WTC11 (cell line): ENCODE measurements at regions not wholly inside any gene's neighbourhood (a gene's known extent, or its start where the extent isn't known, plus 50 kb on each side); places are given as distances from the start of the nearest gene placed in this dataset.

Source experiments
- ATAC-seq: fragments of 200-7000 bp; cut with Tn5 transposase; 2 replicates; pipeline ENCODE4 v1.10.0; 2021; ENCODE audit warnings: mild to moderate bottlenecking, moderate library complexity
- CTCF ChIA-PET: fragments of 300-600 bp; sonication (Branson Sonifier 250); formaldehyde crosslinking; loops from one replicate; lab custom pipeline; 2021; ENCODE audit warnings: antibody characterized with exemption; lab: Charles Lee
- POLR2A ChIA-PET: fragments of 350-600 bp; sonication (Branson Sonifier 250); formaldehyde crosslinking; loops from one replicate; lab custom pipeline; 2021; ENCODE audit warnings: antibody characterized with exemption; lab: Charles Lee
- DNase-seq: peaks from one replicate; pipeline ENCODE4 v3.0.0; 2021; ENCODE audit warnings: low spot score
- H3K27ac Mint-ChIP-seq: 2 replicates; pipeline ENCODE4 v1.8.0; 2021; ENCODE audit warnings: mixed read lengths
- H3K27me3 Mint-ChIP-seq: 2 replicates; pipeline ENCODE4 v1.8.0; 2021; ENCODE audit warnings: low read depth, mild to moderate bottlenecking, moderate library complexity, mixed read lengths
- H3K36me3 Mint-ChIP-seq: 2 replicates; pipeline ENCODE4 v1.8.0; 2021; ENCODE audit warnings: mixed read lengths
- H3K4me1 Mint-ChIP-seq: 2 replicates; pipeline ENCODE4 v1.8.0; 2022; ENCODE audit warnings: mixed read lengths
- H3K4me3 Mint-ChIP-seq: 2 replicates; pipeline ENCODE4 v1.8.0; 2021; ENCODE audit warnings: mild to moderate bottlenecking, moderate library complexity, mixed read lengths
- H3K9me3 Mint-ChIP-seq: 2 replicates; pipeline ENCODE4 v1.8.0; 2021; ENCODE audit warnings: mixed read lengths
- ARID4B ChIP-seq: sonication (generic); formaldehyde crosslinking; IDR thresholded peaks from 2 replicates; pipeline ENCODE4 v1.8.0; 2023; ENCODE audit warnings: missing genetic modification reagents, mild to moderate bottlenecking, borderline replicate concordance
- GRHL2 ChIP-seq: fragments of 250-450 bp; sonication (Bioruptor Pico); IDR thresholded peaks from 2 replicates; pipeline ENCODE4 v1.8.0; 2022; ENCODE audit warnings: mild to moderate bottlenecking, moderate library complexity; ENCODE audit not compliant: insufficient replicate concordance, severe bottlenecking
- IRF2 ChIP-seq: sonication (generic); formaldehyde crosslinking; IDR thresholded peaks from 2 replicates; pipeline ENCODE4 v1.8.0; 2022; ENCODE audit warnings: low read depth, missing genetic modification reagents, borderline replicate concordance
- JUN ChIP-seq: sonication (generic); formaldehyde crosslinking; IDR thresholded peaks from 2 replicates; pipeline ENCODE4 v1.8.0; 2023; ENCODE audit warnings: mild to moderate bottlenecking, missing genetic modification reagents
- MXD4 ChIP-seq: fragments of 250-450 bp; sonication (Bioruptor Pico); IDR thresholded peaks from 2 replicates; pipeline ENCODE4 v1.8.0; 2021; ENCODE audit warnings: mild to moderate bottlenecking, moderate library complexity, borderline replicate concordance
- PRRX2 ChIP-seq: fragments of 250-450 bp; sonication (Bioruptor Pico); IDR thresholded peaks from 2 replicates; pipeline ENCODE4 v1.8.0; 2021; ENCODE audit warnings: mild to moderate bottlenecking
- SMAD3 ChIP-seq: sonication (generic); formaldehyde crosslinking; IDR thresholded peaks from 2 replicates; pipeline ENCODE4 v1.8.0; 2022; ENCODE audit warnings: missing genetic modification reagents, mild to moderate bottlenecking, borderline replicate concordance
- STAT6 ChIP-seq: sonication (generic); formaldehyde crosslinking; conservative IDR thresholded peaks from 2 replicates; pipeline ENCODE4 v1.8.1; 2023; ENCODE audit warnings: mild to moderate bottlenecking, low read depth, missing genetic modification reagents, moderate library complexity
- TEAD1 ChIP-seq: sonication (generic); formaldehyde crosslinking; IDR thresholded peaks from 2 replicates; pipeline ENCODE4 v1.8.0; 2022; ENCODE audit warnings: mild to moderate bottlenecking, missing genetic modification reagents
- ZNF121 ChIP-seq: sonication (generic); formaldehyde crosslinking; IDR thresholded peaks from 2 replicates; pipeline ENCODE4 v1.8.0; 2023; ENCODE audit warnings: missing genetic modification reagents
- TF ChIP-seq, protein P1 (sequence below): sonication (generic); formaldehyde crosslinking; IDR thresholded peaks from 2 replicates; pipeline ENCODE4 v1.8.0; 2022; ENCODE audit warnings: missing genetic modification reagents
- TF ChIP-seq, protein P2 (sequence below): sonication (generic); formaldehyde crosslinking; IDR thresholded peaks from 2 replicates; pipeline ENCODE4 v1.8.1; 2023; ENCODE audit warnings: mild to moderate bottlenecking, missing genetic modification reagents
- TF ChIP-seq, protein P3 (sequence below): sonication (generic); formaldehyde crosslinking; IDR thresholded peaks from 2 replicates; pipeline ENCODE4 v1.8.1; 2022; ENCODE audit warnings: missing genetic modification reagents, borderline replicate concordance
- TF ChIP-seq, protein P4 (sequence below): sonication (generic); formaldehyde crosslinking; IDR thresholded peaks from 2 replicates; pipeline ENCODE4 v1.8.1; 2022; ENCODE audit warnings: low read depth, missing genetic modification reagents, borderline replicate concordance
- TF ChIP-seq, protein P5 (sequence below): fragments of 250-450 bp; sonication (Bioruptor Pico); IDR thresholded peaks from 2 replicates; pipeline ENCODE4 v1.9.0; 2021; ENCODE audit warnings: mild to moderate bottlenecking

- no peaks in the 10 kb centered on the region for H3K9me3 Mint-ChIP-seq
- H3K27ac Mint-ChIP-seq: no peak overlapping the region
- no peak for ATAC-seq
- no peak for DNase-seq
- CTCF ChIA-PET: interaction anchor here (0.8 to 1.8 kb wide), 3 partner anchors 156 to 197 kb away, joined by 3 to 4 read pairs (median 3); no protein-coding TSS in a partner anchor
- no peak overlapping the region for H3K4me3 Mint-ChIP-seq
- no peaks in the 10 kb centered on the region for H3K36me3 Mint-ChIP-seq
- H3K27me3 Mint-ChIP-seq: no peaks in the 10 kb centered on the region
- POLR2A ChIA-PET: no interaction called here
- H3K4me1 Mint-ChIP-seq: peaks cover 6% of the 10 kb centered on the region; the same call in 1 of the 2 replicates
- TF ChIP-seq, protein P1, sequence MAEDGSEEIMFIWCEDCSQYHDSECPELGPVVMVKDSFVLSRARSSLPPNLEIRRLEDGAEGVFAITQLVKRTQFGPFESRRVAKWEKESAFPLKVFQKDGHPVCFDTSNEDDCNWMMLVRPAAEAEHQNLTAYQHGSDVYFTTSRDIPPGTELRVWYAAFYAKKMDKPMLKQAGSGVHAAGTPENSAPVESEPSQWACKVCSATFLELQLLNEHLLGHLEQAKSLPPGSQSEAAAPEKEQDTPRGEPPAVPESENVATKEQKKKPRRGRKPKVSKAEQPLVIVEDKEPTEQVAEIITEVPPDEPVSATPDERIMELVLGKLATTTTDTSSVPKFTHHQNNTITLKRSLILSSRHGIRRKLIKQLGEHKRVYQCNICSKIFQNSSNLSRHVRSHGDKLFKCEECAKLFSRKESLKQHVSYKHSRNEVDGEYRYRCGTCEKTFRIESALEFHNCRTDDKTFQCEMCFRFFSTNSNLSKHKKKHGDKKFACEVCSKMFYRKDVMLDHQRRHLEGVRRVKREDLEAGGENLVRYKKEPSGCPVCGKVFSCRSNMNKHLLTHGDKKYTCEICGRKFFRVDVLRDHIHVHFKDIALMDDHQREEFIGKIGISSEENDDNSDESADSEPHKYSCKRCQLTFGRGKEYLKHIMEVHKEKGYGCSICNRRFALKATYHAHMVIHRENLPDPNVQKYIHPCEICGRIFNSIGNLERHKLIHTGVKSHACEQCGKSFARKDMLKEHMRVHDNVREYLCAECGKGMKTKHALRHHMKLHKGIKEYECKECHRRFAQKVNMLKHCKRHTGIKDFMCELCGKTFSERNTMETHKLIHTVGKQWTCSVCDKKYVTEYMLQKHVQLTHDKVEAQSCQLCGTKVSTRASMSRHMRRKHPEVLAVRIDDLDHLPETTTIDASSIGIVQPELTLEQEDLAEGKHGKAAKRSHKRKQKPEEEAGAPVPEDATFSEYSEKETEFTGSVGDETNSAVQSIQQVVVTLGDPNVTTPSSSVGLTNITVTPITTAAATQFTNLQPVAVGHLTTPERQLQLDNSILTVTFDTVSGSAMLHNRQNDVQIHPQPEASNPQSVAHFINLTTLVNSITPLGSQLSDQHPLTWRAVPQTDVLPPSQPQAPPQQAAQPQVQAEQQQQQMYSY (CRISPR knock-in tag): no peak
- TF ChIP-seq MXD4 (CRISPR knock-in tag) (no peak), ARID4B (CRISPR knock-in tag) (no peak), JUN (CRISPR knock-in tag) (no peak), ZNF121 (no peak), TEAD1 (CRISPR knock-in tag) (no peak), GRHL2 (CRISPR knock-in tag) (no peak), STAT6 (CRISPR knock-in tag) (no peak), IRF2 (CRISPR knock-in tag) (no peak), SMAD3 (CRISPR knock-in tag) (no peak), PRRX2 (CRISPR knock-in tag) (no peak)
- TF ChIP-seq, protein P2, sequence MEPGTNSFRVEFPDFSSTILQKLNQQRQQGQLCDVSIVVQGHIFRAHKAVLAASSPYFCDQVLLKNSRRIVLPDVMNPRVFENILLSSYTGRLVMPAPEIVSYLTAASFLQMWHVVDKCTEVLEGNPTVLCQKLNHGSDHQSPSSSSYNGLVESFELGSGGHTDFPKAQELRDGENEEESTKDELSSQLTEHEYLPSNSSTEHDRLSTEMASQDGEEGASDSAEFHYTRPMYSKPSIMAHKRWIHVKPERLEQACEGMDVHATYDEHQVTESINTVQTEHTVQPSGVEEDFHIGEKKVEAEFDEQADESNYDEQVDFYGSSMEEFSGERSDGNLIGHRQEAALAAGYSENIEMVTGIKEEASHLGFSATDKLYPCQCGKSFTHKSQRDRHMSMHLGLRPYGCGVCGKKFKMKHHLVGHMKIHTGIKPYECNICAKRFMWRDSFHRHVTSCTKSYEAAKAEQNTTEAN: no peak
- TF ChIP-seq, protein P3, sequence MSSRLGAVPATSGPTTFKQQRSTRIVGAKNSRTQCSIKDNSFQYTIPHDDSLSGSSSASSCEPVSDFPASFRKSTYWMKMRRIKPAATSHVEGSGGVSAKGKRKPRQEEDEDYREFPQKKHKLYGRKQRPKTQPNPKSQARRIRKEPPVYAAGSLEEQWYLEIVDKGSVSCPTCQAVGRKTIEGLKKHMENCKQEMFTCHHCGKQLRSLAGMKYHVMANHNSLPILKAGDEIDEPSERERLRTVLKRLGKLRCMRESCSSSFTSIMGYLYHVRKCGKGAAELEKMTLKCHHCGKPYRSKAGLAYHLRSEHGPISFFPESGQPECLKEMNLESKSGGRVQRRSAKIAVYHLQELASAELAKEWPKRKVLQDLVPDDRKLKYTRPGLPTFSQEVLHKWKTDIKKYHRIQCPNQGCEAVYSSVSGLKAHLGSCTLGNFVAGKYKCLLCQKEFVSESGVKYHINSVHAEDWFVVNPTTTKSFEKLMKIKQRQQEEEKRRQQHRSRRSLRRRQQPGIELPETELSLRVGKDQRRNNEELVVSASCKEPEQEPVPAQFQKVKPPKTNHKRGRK (CRISPR knock-in tag): no peak
- TF ChIP-seq, protein P4, sequence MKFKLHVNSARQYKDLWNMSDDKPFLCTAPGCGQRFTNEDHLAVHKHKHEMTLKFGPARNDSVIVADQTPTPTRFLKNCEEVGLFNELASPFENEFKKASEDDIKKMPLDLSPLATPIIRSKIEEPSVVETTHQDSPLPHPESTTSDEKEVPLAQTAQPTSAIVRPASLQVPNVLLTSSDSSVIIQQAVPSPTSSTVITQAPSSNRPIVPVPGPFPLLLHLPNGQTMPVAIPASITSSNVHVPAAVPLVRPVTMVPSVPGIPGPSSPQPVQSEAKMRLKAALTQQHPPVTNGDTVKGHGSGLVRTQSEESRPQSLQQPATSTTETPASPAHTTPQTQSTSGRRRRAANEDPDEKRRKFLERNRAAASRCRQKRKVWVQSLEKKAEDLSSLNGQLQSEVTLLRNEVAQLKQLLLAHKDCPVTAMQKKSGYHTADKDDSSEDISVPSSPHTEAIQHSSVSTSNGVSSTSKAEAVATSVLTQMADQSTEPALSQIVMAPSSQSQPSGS: no peak
- TF ChIP-seq, protein P5, sequence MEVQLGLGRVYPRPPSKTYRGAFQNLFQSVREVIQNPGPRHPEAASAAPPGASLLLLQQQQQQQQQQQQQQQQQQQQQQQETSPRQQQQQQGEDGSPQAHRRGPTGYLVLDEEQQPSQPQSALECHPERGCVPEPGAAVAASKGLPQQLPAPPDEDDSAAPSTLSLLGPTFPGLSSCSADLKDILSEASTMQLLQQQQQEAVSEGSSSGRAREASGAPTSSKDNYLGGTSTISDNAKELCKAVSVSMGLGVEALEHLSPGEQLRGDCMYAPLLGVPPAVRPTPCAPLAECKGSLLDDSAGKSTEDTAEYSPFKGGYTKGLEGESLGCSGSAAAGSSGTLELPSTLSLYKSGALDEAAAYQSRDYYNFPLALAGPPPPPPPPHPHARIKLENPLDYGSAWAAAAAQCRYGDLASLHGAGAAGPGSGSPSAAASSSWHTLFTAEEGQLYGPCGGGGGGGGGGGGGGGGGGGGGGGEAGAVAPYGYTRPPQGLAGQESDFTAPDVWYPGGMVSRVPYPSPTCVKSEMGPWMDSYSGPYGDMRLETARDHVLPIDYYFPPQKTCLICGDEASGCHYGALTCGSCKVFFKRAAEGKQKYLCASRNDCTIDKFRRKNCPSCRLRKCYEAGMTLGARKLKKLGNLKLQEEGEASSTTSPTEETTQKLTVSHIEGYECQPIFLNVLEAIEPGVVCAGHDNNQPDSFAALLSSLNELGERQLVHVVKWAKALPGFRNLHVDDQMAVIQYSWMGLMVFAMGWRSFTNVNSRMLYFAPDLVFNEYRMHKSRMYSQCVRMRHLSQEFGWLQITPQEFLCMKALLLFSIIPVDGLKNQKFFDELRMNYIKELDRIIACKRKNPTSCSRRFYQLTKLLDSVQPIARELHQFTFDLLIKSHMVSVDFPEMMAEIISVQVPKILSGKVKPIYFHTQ (CRISPR knock-in tag): no peak
These were observed 131.9 kb upstream of the KLF4 start for GRCh38 chr9:107621436-107621835.
